B cell (primary cell): ENCODE measurements at regions not wholly inside any gene's neighbourhood (a gene's known extent, or its start where the extent isn't known, plus 50 kb on each side); places are given as distances from the start of the nearest gene placed in this dataset.

Experiments
- ATAC-seq: fragments of 200-7000 bp; cut with Tn5 transposase; one replicate; pipeline ENCODE4 v1.10.0; 2021; ENCODE audit warnings: low read depth, mild to moderate bottlenecking, moderate number of reproducible peaks, moderate library complexity
- CTCF ChIA-PET: fragments of 350-600 bp; sonication (Branson Sonifier 250); formaldehyde crosslinking; loops from one replicate; lab custom pipeline; 2021; ENCODE audit warnings: antibody characterized with exemption, inconsistent platforms; lab: Charles Lee
- POLR2A ChIA-PET: fragments of 350-600 bp; sonication (Branson Sonifier 250); formaldehyde crosslinking; loops from one replicate; lab custom pipeline; 2021; ENCODE audit warnings: antibody characterized with exemption; lab: Charles Lee
- DNase-seq: peaks from one replicate; pipeline ENCODE4 v3.0.0; 2013
- H2AFZ ChIP-seq: 2 replicates; pipeline ENCODE4 v1.6.1; 2012; ENCODE audit warnings: mild to moderate bottlenecking, low read depth, low read length; ENCODE audit not compliant: insufficient read depth, poor library complexity, severe bottlenecking
- H3K27ac ChIP-seq, 2 donors: 1 replicate in 1 of 2; 2 replicates in 1 of 2; pipeline ENCODE4 v1.5.1; 2012 to 2013; ENCODE audit warnings: low read length in 2 of 2, mild to moderate bottlenecking in 2 of 2, moderate library complexity in 1 of 2
- H3K27me3 ChIP-seq, 4 experiments: fragments of 200-600 bp in 1 of 4; sonication (generic) in 1 of 4; replicated peaks in 1 of 4; 1 replicate in 2 of 4; 2 replicates in 2 of 4; pipeline versions ENCODE4 v1.6.1 to v1.7.0; 2013 to 2016; ENCODE audit warnings: low read length in 3 of 4, mild to moderate bottlenecking in 2 of 4, mixed read lengths in 1 of 4, moderate library complexity in 1 of 4; ENCODE audit not compliant: insufficient read depth in 4 of 4, control insufficient read depth in 3 of 4; ENCODE audit errors: control extremely low read depth in 1 of 4
- H3K36me3 ChIP-seq, 2 experiments: replicated peaks in 1 of 2; 1 replicate in 1 of 2; 2 replicates in 1 of 2; pipeline versions ENCODE4 v1.6.1 to v1.7.1; 2013; ENCODE audit warnings: low read length in 1 of 2; ENCODE audit not compliant: insufficient read depth in 2 of 2, control insufficient read depth in 1 of 2; ENCODE audit errors: control extremely low read depth in 1 of 2, extremely low read depth in 1 of 2
- H3K4me1 ChIP-seq, 2 donors: fragments of 200-600 bp in 1 of 2; sonication (generic) in 1 of 2; 1 replicate in 1 of 2; 2 replicates in 1 of 2; pipeline versions ENCODE4 v1.5.1 to v1.6.1; 2013 to 2017; ENCODE audit warnings: low read length in 2 of 2; ENCODE audit not compliant: control insufficient read depth in 2 of 2, insufficient read depth in 2 of 2
- H3K4me2 ChIP-seq: replicated peaks from 2 replicates; pipeline ENCODE3; 2012; ENCODE audit warnings: mild to moderate bottlenecking, low read depth, low read length; ENCODE audit not compliant: poor library complexity, severe bottlenecking
- H3K4me3 ChIP-seq, 5 experiments: fragments of 200-600 bp in 1 of 5; sonication (generic) in 1 of 5; 1 replicate in 3 of 5; 2 replicates in 2 of 5; pipeline versions ENCODE4 v1.5.1 to v1.7.0; 2011 to 2016; ENCODE audit warnings: low read length in 4 of 5, mild to moderate bottlenecking in 4 of 5, low read depth in 2 of 5, control low read depth in 1 of 5, moderate library complexity in 1 of 5; ENCODE audit not compliant: insufficient read depth in 1 of 5; ENCODE audit errors: control extremely low read depth in 1 of 5, extremely low read depth in 1 of 5
- H3K79me2 ChIP-seq: fragments of 200-600 bp; sonication (generic); one replicate; pipeline ENCODE4 v1.6.0; 2016; ENCODE audit warnings: low read length; ENCODE audit not compliant: control insufficient read depth, insufficient read depth
- H3K9ac ChIP-seq: fragments of 200-600 bp; sonication (generic); 2 replicates; pipeline ENCODE4 v1.6.1; 2017; ENCODE audit warnings: mild to moderate bottlenecking, low read length, moderate library complexity
- H3K9me3 ChIP-seq, 3 donors: one replicate each; pipeline versions ENCODE4 v1.6.1 to v1.7.1; 2013; ENCODE audit warnings: low read length in 2 of 3; ENCODE audit not compliant: control insufficient read depth in 2 of 3, insufficient read depth in 1 of 3; ENCODE audit errors: control extremely low read depth in 1 of 3
- H4K20me1 ChIP-seq: 2 replicates; pipeline ENCODE4 v1.6.0; 2012; ENCODE audit warnings: mild to moderate bottlenecking, low read length; ENCODE audit not compliant: insufficient read depth, control insufficient read depth, poor library complexity, severe bottlenecking
- H3K27ac Mint-ChIP-seq: one replicate; pipeline ENCODE4 v1.8.0; 2021; ENCODE audit warnings: mixed read lengths
- H3K27me3 Mint-ChIP-seq: one replicate; pipeline ENCODE4 v1.8.0; 2021; ENCODE audit warnings: mixed read lengths
- H3K4me1 Mint-ChIP-seq: one replicate; pipeline ENCODE4 v1.8.0; 2021; ENCODE audit warnings: mixed read lengths
- H3K4me3 Mint-ChIP-seq: one replicate; pipeline ENCODE4 v1.8.0; 2021; ENCODE audit warnings: mixed read lengths
- H3K9me3 Mint-ChIP-seq: one replicate; pipeline ENCODE4 v1.8.0; 2022; ENCODE audit warnings: mixed read lengths; ENCODE audit not compliant: insufficient read depth
- CTCF ChIP-seq: fragments of 200-600 bp; IDR thresholded peaks from one replicate; pipeline ENCODE4 v1.8.0; 2022; ENCODE audit warnings: antibody characterized with exemption, mild to moderate bottlenecking
- EZH2 ChIP-seq: IDR thresholded peaks from 2 replicates; pipeline ENCODE4 v1.6.1; 2012; ENCODE audit warnings: borderline replicate concordance, low read depth, mild to moderate bottlenecking, moderate library complexity, low read length; ENCODE audit not compliant: insufficient read depth, poor library complexity, severe bottlenecking
- WGBS: methylation state at CpG from one replicate; pipeline ENCODE4 v1.1.5; 2013; ENCODE audit warnings: missing lambda C conversion rate; ENCODE audit not compliant: insufficient coverage; 5-methylcytosine and 5-hydroxymethylcytosine counted together
- intact Hi-C: fragments of 100-400 bp; cut with micrococcal nuclease; formaldehyde crosslinking; loops from one replicate; pipeline ENCODE4 v1.10.0; 2022

GRCh38 chr14:45904314-45904713 is 651.3 kb upstream of the MIS18BP1 start:
- POLR2A ChIA-PET, result no interaction called here
- H3K4me3 Mint-ChIP-seq, result no peak overlapping the region
- Histone ChIP-seq H3K9me3 (no peaks in the 10 kb centered on the region), H3K27ac (no peak overlapping the region), H3K9ac (no peak overlapping the region), H3K27me3 (no peaks in the 10 kb centered on the region), H3K4me1 (no peaks in the 10 kb centered on the region), H3K4me2 (no peak overlapping the region), H4K20me1 (no peaks in the 10 kb centered on the region), H2AFZ (no peak overlapping the region), H3K36me3 (no peaks in the 10 kb centered on the region), H3K79me2 (no peaks in the 10 kb centered on the region), H3K4me3 (no peak overlapping the region)
- no peaks in the 10 kb centered on the region for H3K27me3 Mint-ChIP-seq
- DNase-seq, result no peak
- no peak for ATAC-seq
- intact Hi-C loops, result no loop called here
- CTCF ChIA-PET, result no interaction called here
- TF ChIP-seq EZH2, result no peak
- TF ChIP-seq CTCF, result no peak
- WGBS, result no CpG with 5 or more reads among the region's 1 CpG
- no peaks in the 10 kb centered on the region for H3K9me3 Mint-ChIP-seq
- H3K27ac Mint-ChIP-seq, result no peak overlapping the region
- H3K4me1 Mint-ChIP-seq, result no peaks in the 10 kb centered on the region

- Histone ChIP-seq H3K9ac (no peak overlapping the region), H3K36me3 (no peaks in the 10 kb centered on the region)
- H3K4me1 Mint-ChIP-seq, result no peaks in the 10 kb centered on the region
Observed at GRCh38 chr14:45902241-45902640, 649.2 kb upstream of the MIS18BP1 start.

More at GRCh38 chr14:45902241-45902640, 649.2 kb upstream of the MIS18BP1 start:
- intact Hi-C loops, result no loop called here
- no peaks in the 10 kb centered on the region for H3K27me3 Mint-ChIP-seq
- 60% methylated on average over 1 of the region's 3 CpGs for WGBS
- H3K4me2 ChIP-seq, result no peak overlapping the region
- no peaks in the 10 kb centered on the region for H3K79me2 ChIP-seq
- H3K4me3 ChIP-seq, result no peak overlapping the region
- no peak for ATAC-seq
- H3K9me3 ChIP-seq, result no peaks in the 10 kb centered on the region
- H2AFZ ChIP-seq, result no peak overlapping the region
- no peaks in the 10 kb centered on the region for H3K4me1 ChIP-seq
- H3K27me3 ChIP-seq, result no peaks in the 10 kb centered on the region
- no peak overlapping the region for H3K27ac ChIP-seq
- POLR2A ChIA-PET, result no interaction called here
- H4K20me1 ChIP-seq, result no peaks in the 10 kb centered on the region
- no peaks in the 10 kb centered on the region for H3K9me3 Mint-ChIP-seq
- CTCF ChIA-PET, result no interaction called here
- H3K4me3 Mint-ChIP-seq, result no peak overlapping the region
- no peak overlapping the region for H3K27ac Mint-ChIP-seq
- no peak for TF ChIP-seq CTCF
- TF ChIP-seq EZH2, result no peak
- no peak for DNase-seq
